SJCRH30 (cell line): ENCODE measurements at regions not wholly inside any gene's neighbourhood (a gene's known extent, or its start where the extent isn't known, plus 50 kb on each side); places are given as distances from the start of the nearest gene placed in this dataset.
"Not testable (repeated sequence)": the region's sequence is repeated elsewhere in the genome, so short reads cannot be mapped to it uniquely, and the experiment has no call there.

Experiments used
- DNase-seq, 2 experiments: peaks; one replicate each; pipeline ENCODE4 v3.0.0-alpha.2; 2015 to 2020
- H3K27ac ChIP-seq: fragments of 250-450 bp; sonication (Bioruptor Pico); 2 replicates; pipeline ENCODE4 v1.5.1; 2020; ENCODE audit warnings: mild to moderate bottlenecking, moderate library complexity
- H3K27me3 ChIP-seq: fragments of 250-450 bp; sonication (Bioruptor Pico); 2 replicates; pipeline ENCODE4 v1.5.1; 2020; ENCODE audit warnings: mild to moderate bottlenecking, moderate library complexity
- H3K36me3 ChIP-seq: fragments of 250-450 bp; sonication (Bioruptor Pico); 2 replicates; pipeline ENCODE4 v1.5.1; 2020; ENCODE audit warnings: mild to moderate bottlenecking, moderate library complexity
- H3K4me1 ChIP-seq: fragments of 250-450 bp; sonication (Bioruptor Pico); 2 replicates; pipeline ENCODE4 v1.5.1; 2020; ENCODE audit warnings: mild to moderate bottlenecking, moderate library complexity
- H3K4me3 ChIP-seq: fragments of 250-450 bp; sonication (Bioruptor Pico); 2 replicates; pipeline ENCODE4 v1.5.1; 2020; ENCODE audit warnings: mild to moderate bottlenecking, moderate library complexity
- H3K9me3 ChIP-seq: fragments of 250-450 bp; sonication (Bioruptor Pico); replicated peaks from 2 replicates; pipeline ENCODE4 v1.5.1; 2020; ENCODE audit warnings: mild to moderate bottlenecking, moderate library complexity

GRCh38 chr4:49322610-49323572, 336.8 kb downstream of the CWH43 start:
- H3K36me3 ChIP-seq, H3K4me3 ChIP-seq, H3K27me3 ChIP-seq, H3K4me1 ChIP-seq, DNase-seq, H3K27ac ChIP-seq, H3K9me3 ChIP-seq: not testable (repeated sequence)

- H3K4me1 ChIP-seq, H3K27ac ChIP-seq, H3K27me3 ChIP-seq, H3K36me3 ChIP-seq, H3K9me3 ChIP-seq, DNase-seq, H3K4me3 ChIP-seq: not testable (repeated sequence)
Observed at GRCh38 chr4:49323573-49323940, 337.5 kb downstream of the CWH43 start.
